Neural crest cell (in vitro differentiated cells): ENCODE measurements at regions not wholly inside any gene's neighbourhood (a gene's known extent, or its start where the extent isn't known, plus 50 kb on each side); places are given as distances from the start of the nearest gene placed in this dataset.

Source experiments
- DNase-seq: peaks from one replicate; pipeline ENCODE4 v3.0.0; 2021; ENCODE audit warnings: low read depth, mixed read lengths, low spot score
- H3K27ac Mint-ChIP-seq: one replicate; pipeline ENCODE4 v1.8.0; 2021; ENCODE audit warnings: mild to moderate bottlenecking, mixed read lengths; ENCODE audit not compliant: unreplicated experiment
- H3K27me3 Mint-ChIP-seq: 2 replicates; pipeline ENCODE4 v1.8.0; 2021; ENCODE audit warnings: low read depth, mild to moderate bottlenecking, mixed read lengths
- H3K36me3 Mint-ChIP-seq: 2 replicates; pipeline ENCODE4 v1.8.0; 2021; ENCODE audit warnings: low read depth, mild to moderate bottlenecking, mixed read lengths
- H3K4me1 Mint-ChIP-seq: 2 replicates; pipeline ENCODE4 v1.8.0; 2021; ENCODE audit warnings: mixed read lengths
- H3K4me3 Mint-ChIP-seq: one replicate; pipeline ENCODE4 v1.8.0; 2021; ENCODE audit warnings: mild to moderate bottlenecking, mixed read lengths
- H3K9me3 Mint-ChIP-seq: 2 replicates; pipeline ENCODE4 v1.8.0; 2021; ENCODE audit warnings: mixed read lengths
- CTCF ChIP-seq: fragments of 200-600 bp; sonication (generic); conservative IDR thresholded peaks from 2 replicates; pipeline ENCODE4 v1.5.0; 2021; ENCODE audit warnings: antibody characterized with exemption, mild to moderate bottlenecking

GRCh38 chr7:25771491-25771890, 380.5 kb upstream of the NFE2L3 start:
- Mint-ChIP-seq H3K4me1 (peaks cover 24% of the 10 kb centered on the region), H3K36me3 (no peaks in the 10 kb centered on the region), H3K27me3 (no peaks in the 10 kb centered on the region), H3K4me3 (no peak overlapping the region), H3K9me3 (no peaks in the 10 kb centered on the region), H3K27ac (no peak overlapping the region)
- DNase-seq = no peak
- TF ChIP-seq CTCF = no peak

- Mint-ChIP-seq H3K27me3 (no peaks in the 10 kb centered on the region), H3K9me3 (no peaks in the 10 kb centered on the region), H3K4me3 (no peak overlapping the region), H3K36me3 (no peaks in the 10 kb centered on the region), H3K4me1 (peaks cover 31% of the 10 kb centered on the region), H3K27ac (no peak overlapping the region)
- no peak for DNase-seq
- no peak for TF ChIP-seq CTCF
Measured at GRCh38 chr7:25772802-25773201, 379.2 kb upstream of the NFE2L3 start.

- TF ChIP-seq CTCF = no peak
- Mint-ChIP-seq H3K4me1 (peaks cover 30% of the 10 kb centered on the region), H3K4me3 (no peak overlapping the region), H3K9me3 (no peaks in the 10 kb centered on the region), H3K27ac (no peak overlapping the region), H3K27me3 (no peaks in the 10 kb centered on the region), H3K36me3 (no peaks in the 10 kb centered on the region)
- DNase-seq = no peak
Measured at GRCh38 chr7:25774675-25775074, 377.3 kb upstream of the NFE2L3 start.

GRCh38 chr7:25775570-25775969, 376.4 kb upstream of the NFE2L3 start:
- no peak for DNase-seq
- no peaks in the 10 kb centered on the region for H3K36me3 Mint-ChIP-seq
- H3K4me1 Mint-ChIP-seq = peaks cover 26% of the 10 kb centered on the region
- H3K4me3 Mint-ChIP-seq = no peak overlapping the region
- no peaks in the 10 kb centered on the region for H3K9me3 Mint-ChIP-seq
- H3K27me3 Mint-ChIP-seq = no peaks in the 10 kb centered on the region
- H3K27ac Mint-ChIP-seq = no peak overlapping the region
- no peak for TF ChIP-seq CTCF

- DNase-seq = no peak
- no peak for TF ChIP-seq CTCF
- Mint-ChIP-seq H3K27ac (no peak overlapping the region), H3K27me3 (no peaks in the 10 kb centered on the region), H3K4me3 (no peak overlapping the region), H3K36me3 (no peaks in the 10 kb centered on the region), H3K4me1 (peaks cover 26% of the 10 kb centered on the region), H3K9me3 (no peaks in the 10 kb centered on the region)
Measured at GRCh38 chr7:25775999-25776743, 375.8 kb upstream of the NFE2L3 start.
